RKO (cell line): ENCODE measurements at regions not wholly inside any gene's neighbourhood (a gene's known extent, or its start where the extent isn't known, plus 50 kb on each side); places are given as distances from the start of the nearest gene placed in this dataset.

Source experiments
- DNase-seq: peaks from one replicate; pipeline ENCODE4 v3.0.0-alpha.2; 2016; ENCODE audit warnings: low spot score

GRCh38 chr1:30271401-30272276, 451.7 kb downstream of the MATN1 start:
- DNase-seq = no peak

GRCh38 chr1:30270461-30270860, 452.9 kb downstream of the MATN1 start:
- no peak for DNase-seq

GRCh38 chr1:30268923-30269666, 454.3 kb downstream of the MATN1 start:
- DNase-seq = no peak

- DNase-seq = no peak
Observed at GRCh38 chr1:30267856-30268255, 455.5 kb downstream of the MATN1 start.

GRCh38 chr1:30267046-30267445, 456.3 kb downstream of the MATN1 start:
- no peak for DNase-seq

GRCh38 chr1:30265127-30266070, 458.0 kb downstream of the MATN1 start:
- DNase-seq = no peak

- DNase-seq = no peak
Observed at GRCh38 chr1:30264672-30265025, 458.7 kb downstream of the MATN1 start.

GRCh38 chr1:30263888-30264671, 459.3 kb downstream of the MATN1 start:
- no peak for DNase-seq

GRCh38 chr1:30263405-30263804, 460.0 kb downstream of the MATN1 start:
- DNase-seq = no peak

- DNase-seq = no peak
Observed at GRCh38 chr1:30262158-30262557, 461.2 kb downstream of the MATN1 start.

- DNase-seq = no peak
Observed at GRCh38 chr1:30260318-30260717, 463.1 kb downstream of the MATN1 start.

- DNase-seq = no peak
Observed at GRCh38 chr1:30259631-30260030, 463.8 kb downstream of the MATN1 start.

- DNase-seq = no peak
Observed at GRCh38 chr1:30258876-30259275, 464.5 kb downstream of the MATN1 start.

- DNase-seq = no peak
Observed at GRCh38 chr1:30258471-30258870, 464.9 kb downstream of the MATN1 start.

GRCh38 chr1:30257742-30258380, 465.5 kb downstream of the MATN1 start:
- DNase-seq = no peak

GRCh38 chr1:30257322-30257721, 466.1 kb downstream of the MATN1 start:
- no peak for DNase-seq

- no peak for DNase-seq
Observed at GRCh38 chr1:30256911-30257310, 466.5 kb downstream of the MATN1 start.

- DNase-seq = no peak
Observed at GRCh38 chr1:30255111-30255724, 468.2 kb downstream of the MATN1 start.

- no peak for DNase-seq
Observed at GRCh38 chr1:30253807-30254440, 469.5 kb downstream of the MATN1 start.

GRCh38 chr1:30253361-30253760, 470.0 kb downstream of the MATN1 start:
- DNase-seq = no peak
